Embryonic facial prominence (tissue), 1 donor: ENCODE measurements at regions not wholly inside any gene's neighbourhood (a gene's known extent, or its start where the extent isn't known, plus 50 kb on each side); places are given as distances from the start of the nearest gene placed in this dataset.
"Not testable (repeated sequence)": the region's sequence is repeated elsewhere in the genome, so short reads cannot be mapped to it uniquely, and the experiment has no call there.

Experiments used
- DNase-seq: peaks from one replicate; pipeline ENCODE4 v3.0.0-alpha.2; 2016; ENCODE audit errors: extremely low spot score

GRCh38 chr17:71003736-71004135, 834.4 kb downstream of the KCNJ2 start:
- DNase-seq: no peak

- no peak for DNase-seq
Observed at GRCh38 chr17:71004413-71004812, 835.1 kb downstream of the KCNJ2 start.

GRCh38 chr17:71011391-71011790, 842.1 kb downstream of the KCNJ2 start:
- no peak for DNase-seq

- DNase-seq: no peak
Observed at GRCh38 chr17:71019699-71020098, 850.4 kb downstream of the KCNJ2 start.

GRCh38 chr17:71022758-71023157, 853.4 kb downstream of the KCNJ2 start:
- no peak for DNase-seq

- no peak for DNase-seq
Observed at GRCh38 chr17:71023249-71024030, 854.1 kb downstream of the KCNJ2 start.

- no peak for DNase-seq
Observed at GRCh38 chr17:71024172-71024571, 854.8 kb downstream of the KCNJ2 start.

GRCh38 chr17:71024969-71025368, 855.6 kb downstream of the KCNJ2 start:
- DNase-seq: no peak

GRCh38 chr17:71029246-71029645, 859.9 kb downstream of the KCNJ2 start:
- DNase-seq: no peak

- DNase-seq: not testable (repeated sequence)
Observed at GRCh38 chr17:71031286-71031685, 862.0 kb downstream of the KCNJ2 start.

GRCh38 chr17:71032746-71033273, 863.5 kb downstream of the KCNJ2 start:
- no peak for DNase-seq

GRCh38 chr17:71033336-71033735, 864.0 kb downstream of the KCNJ2 start:
- no peak for DNase-seq

- DNase-seq: no peak
Observed at GRCh38 chr17:71035226-71035625, 865.9 kb downstream of the KCNJ2 start.

GRCh38 chr17:71037386-71037785, 868.1 kb downstream of the KCNJ2 start:
- no peak for DNase-seq

GRCh38 chr17:71039391-71039790, 870.1 kb downstream of the KCNJ2 start:
- no peak for DNase-seq

- DNase-seq: no peak
Observed at GRCh38 chr17:71052971-71053370, 883.6 kb downstream of the KCNJ2 start.

- DNase-seq: no peak
Observed at GRCh38 chr17:71055128-71055527, 885.8 kb downstream of the KCNJ2 start.

GRCh38 chr17:71057448-71057847, 888.1 kb downstream of the KCNJ2 start:
- no peak for DNase-seq

GRCh38 chr17:71057938-71058337, 888.6 kb downstream of the KCNJ2 start:
- DNase-seq: no peak

- DNase-seq: no peak
Observed at GRCh38 chr17:71063127-71063526, 893.8 kb downstream of the KCNJ2 start.

GRCh38 chr17:71063559-71063958, 894.2 kb downstream of the KCNJ2 start:
- DNase-seq: no peak

GRCh38 chr17:71067669-71068407, 898.5 kb downstream of the KCNJ2 start:
- DNase-seq: no peak

GRCh38 chr17:71068408-71068750, 899.0 kb downstream of the KCNJ2 start:
- no peak for DNase-seq
